Uterus (tissue), 2 donors: ENCODE measurements at regions not wholly inside any gene's neighbourhood (a gene's known extent, or its start where the extent isn't known, plus 50 kb on each side); places are given as distances from the start of the nearest gene placed in this dataset.

Source experiments
- POLR2A ChIP-seq, 2 donors: fragments of 450-650 bp; IDR thresholded peaks; one replicate each; pipeline ENCODE4 v1.6.1; 2016; ENCODE audit warnings: antibody characterized with exemption in 2 of 2, mild to moderate bottlenecking in 1 of 2, moderate library complexity in 1 of 2
- TF ChIP-seq, protein P1 (sequence below), 4 experiments: fragments of 200-600 bp in 2 of 4; fragments of 450-650 bp in 2 of 4; sonication (generic) in 2 of 4; IDR thresholded peaks; one replicate each; pipeline ENCODE4 v1.5.1; 2016 to 2019; ENCODE audit warnings: antibody characterized with exemption in 4 of 4, mild to moderate bottlenecking in 2 of 4, moderate library complexity in 1 of 4

- TF ChIP-seq, protein P1, sequence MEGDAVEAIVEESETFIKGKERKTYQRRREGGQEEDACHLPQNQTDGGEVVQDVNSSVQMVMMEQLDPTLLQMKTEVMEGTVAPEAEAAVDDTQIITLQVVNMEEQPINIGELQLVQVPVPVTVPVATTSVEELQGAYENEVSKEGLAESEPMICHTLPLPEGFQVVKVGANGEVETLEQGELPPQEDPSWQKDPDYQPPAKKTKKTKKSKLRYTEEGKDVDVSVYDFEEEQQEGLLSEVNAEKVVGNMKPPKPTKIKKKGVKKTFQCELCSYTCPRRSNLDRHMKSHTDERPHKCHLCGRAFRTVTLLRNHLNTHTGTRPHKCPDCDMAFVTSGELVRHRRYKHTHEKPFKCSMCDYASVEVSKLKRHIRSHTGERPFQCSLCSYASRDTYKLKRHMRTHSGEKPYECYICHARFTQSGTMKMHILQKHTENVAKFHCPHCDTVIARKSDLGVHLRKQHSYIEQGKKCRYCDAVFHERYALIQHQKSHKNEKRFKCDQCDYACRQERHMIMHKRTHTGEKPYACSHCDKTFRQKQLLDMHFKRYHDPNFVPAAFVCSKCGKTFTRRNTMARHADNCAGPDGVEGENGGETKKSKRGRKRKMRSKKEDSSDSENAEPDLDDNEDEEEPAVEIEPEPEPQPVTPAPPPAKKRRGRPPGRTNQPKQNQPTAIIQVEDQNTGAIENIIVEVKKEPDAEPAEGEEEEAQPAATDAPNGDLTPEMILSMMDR (IDR thresholded peaks at IDR 0.05), result no peak
- no peak for TF ChIP-seq POLR2A (IDR thresholded peaks at IDR 0.05)
These were observed 130.3 kb downstream of the DAD1 start for GRCh38 chr14:22458737-22459136.
